HG03060 (cell line): ENCODE measurements at regions not wholly inside any gene's neighbourhood (a gene's known extent, or its start where the extent isn't known, plus 50 kb on each side); places are given as distances from the start of the nearest gene placed in this dataset.

ENCODE experiments used
- ATAC-seq: cut with Tn5 transposase; IDR thresholded peaks from one replicate; pipeline ENCODE4 v1.9.1; 2021; ENCODE audit warnings: low read depth, moderate number of reproducible peaks; ENCODE audit not compliant: unreplicated experiment

- no peak for ATAC-seq
These were observed 1083.4 kb upstream of the C9orf72 start for GRCh38 chr9:28656727-28657126.

GRCh38 chr9:28661853-28662252 lies 1088.6 kb upstream of the C9orf72 start:
- no peak for ATAC-seq

GRCh38 chr9:28662675-28663074 lies 1089.4 kb upstream of the C9orf72 start:
- no peak for ATAC-seq

GRCh38 chr9:28668158-28668557 lies 1094.9 kb upstream of the C9orf72 start:
- ATAC-seq, result no peak

GRCh38 chr9:28671000-28671399 lies 1097.7 kb upstream of the C9orf72 start:
- ATAC-seq, result no peak

- ATAC-seq, result no peak
These were observed 1104.8 kb upstream of the C9orf72 start for GRCh38 chr9:28678097-28678496.

DNA sequence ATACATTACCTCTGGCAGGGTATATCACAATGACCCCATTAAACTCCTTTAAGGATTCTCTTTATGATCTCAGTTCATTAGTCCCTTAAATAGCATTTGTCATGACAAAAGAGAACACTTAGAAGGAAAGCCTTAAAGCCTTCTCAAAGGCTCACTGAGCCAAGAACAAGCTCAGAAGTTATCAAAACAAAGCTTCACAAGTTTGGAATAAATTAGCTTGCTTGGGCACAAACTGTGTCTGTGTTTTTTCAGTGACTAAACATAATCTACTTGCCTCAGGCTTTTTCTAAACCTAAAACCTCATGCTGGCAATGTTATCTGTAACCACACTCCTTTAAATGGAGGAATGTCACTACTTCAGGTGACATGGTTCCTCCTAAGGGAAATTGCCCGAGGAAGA lies 1114.9 kb upstream of the C9orf72 start:
- no peak for ATAC-seq

DNA sequence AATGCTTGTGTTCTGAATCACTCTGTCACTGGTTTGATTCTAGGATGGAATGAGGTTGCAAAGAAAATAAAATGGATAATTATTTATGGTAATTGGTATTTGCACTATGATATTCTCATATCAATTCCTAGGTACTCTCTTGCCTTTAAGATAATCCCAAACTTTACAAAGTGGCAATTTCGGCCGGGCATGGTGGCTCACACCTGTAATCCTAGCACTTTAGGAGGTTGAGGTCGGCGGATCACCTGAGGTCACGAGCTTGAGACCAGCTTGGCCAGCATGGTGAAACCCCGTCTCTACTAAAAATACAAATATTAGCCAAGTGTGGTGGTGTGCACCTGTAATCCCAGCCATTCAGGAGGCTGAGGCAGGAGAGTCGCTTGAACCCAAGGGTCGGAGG lies 1118.7 kb upstream of the C9orf72 start:
- no peak for ATAC-seq

DNA sequence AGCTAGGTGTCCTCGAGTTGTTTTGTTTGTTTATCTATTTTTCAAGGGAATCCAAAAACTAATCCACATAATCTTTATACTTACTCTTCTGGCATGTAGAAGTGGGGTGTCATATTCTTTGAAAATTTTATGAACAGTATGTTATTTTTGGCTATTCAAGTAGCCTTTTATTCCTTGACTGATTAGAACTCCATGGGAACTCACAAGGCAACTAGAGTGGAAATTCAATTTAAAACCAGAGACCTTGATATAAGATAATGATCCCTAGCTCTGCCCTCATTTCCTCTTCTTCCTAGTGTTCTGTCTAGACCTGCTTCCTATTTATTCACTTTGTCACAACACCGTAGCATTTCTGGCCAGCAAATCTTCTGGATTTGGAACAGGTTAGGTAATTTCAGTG lies 1123.7 kb upstream of the C9orf72 start:
- no peak for ATAC-seq

- ATAC-seq, result no peak
These were observed 1126.4 kb upstream of the C9orf72 start for GRCh38 chr9:28699632-28700031.

- ATAC-seq, result no peak
These were observed 1134.3 kb upstream of the C9orf72 start for GRCh38 chr9:28707616-28708015.

DNA sequence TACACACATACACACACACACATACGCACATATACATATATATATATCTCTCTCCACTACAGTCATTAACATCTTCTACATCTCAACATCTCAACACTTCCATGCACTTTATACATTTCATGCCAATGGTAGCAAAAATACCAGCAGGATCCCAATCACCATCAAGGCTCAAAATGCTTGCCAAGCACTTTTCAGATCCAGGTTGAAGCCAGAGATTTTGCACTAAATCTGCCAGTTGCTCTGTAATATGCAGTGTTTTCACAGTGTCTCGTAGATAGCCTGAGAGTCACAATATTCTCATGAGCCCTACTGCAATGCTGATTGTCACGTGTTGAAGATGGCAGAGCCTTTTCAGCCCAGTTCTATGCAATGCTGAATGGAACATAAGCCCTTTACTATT lies 1140.9 kb upstream of the C9orf72 start:
- ATAC-seq, result no peak

DNA sequence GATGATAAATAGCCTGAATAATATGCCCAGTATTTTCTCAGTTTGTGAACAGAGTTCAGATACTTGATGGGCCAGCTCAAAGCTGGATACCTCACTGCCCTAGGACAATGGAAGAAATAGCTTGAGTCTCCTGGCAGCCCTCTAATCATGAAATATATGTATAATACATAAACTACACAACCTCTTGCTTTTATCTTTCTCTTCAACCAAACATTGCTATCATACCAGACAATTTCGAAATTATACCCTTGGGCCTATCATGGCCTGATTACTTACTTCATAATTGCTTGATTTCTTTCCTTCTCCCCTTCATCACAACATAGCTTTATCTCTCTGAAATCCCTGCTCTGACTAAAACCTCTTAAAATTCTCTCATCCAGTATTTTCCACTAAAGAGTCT lies 1144.9 kb upstream of the C9orf72 start:
- no peak for ATAC-seq

GRCh38 chr9:28720746-28721145 lies 1147.5 kb upstream of the C9orf72 start:
- ATAC-seq, result no peak

DNA sequence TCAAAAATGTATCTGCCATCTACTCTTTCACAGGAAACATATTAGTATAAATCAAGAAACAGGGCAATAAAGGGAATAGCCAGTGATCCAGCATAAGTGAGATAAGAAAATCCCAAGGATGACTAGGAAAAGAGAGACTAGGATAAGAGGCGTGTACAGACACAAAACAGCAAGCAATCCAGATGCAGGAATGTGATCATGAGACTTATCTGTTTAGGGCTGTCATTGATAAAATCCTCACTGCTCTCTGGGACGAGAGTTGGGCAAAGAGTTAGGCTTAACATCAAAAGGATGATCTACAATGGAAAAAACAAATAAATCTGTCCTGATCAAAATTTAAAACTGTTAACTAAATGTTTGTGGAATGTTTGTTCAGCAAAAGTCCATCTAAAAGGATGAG lies 1156.8 kb upstream of the C9orf72 start:
- ATAC-seq, result no peak

- no peak for ATAC-seq
These were observed 1162.6 kb upstream of the C9orf72 start for GRCh38 chr9:28735738-28736342.

DNA sequence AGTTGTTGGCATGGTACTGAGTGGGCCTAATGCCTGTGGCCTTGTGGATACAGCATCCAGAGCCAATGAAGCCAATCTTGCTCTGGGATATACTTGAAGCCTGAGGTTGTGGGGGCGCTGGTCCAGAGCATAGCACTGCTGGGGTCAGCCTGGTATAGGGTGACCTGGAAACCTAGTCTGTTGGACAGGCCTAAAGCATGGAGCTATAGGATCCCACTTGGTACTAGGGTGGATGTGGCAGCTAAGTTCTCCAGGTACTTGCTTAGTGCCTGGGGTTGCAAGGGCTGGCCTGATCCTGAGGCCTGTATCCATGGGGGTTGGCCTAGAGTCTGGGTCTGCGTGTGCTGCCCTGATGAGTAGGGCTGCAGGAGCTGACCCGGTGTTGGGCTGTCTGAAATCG lies 1168.2 kb upstream of the C9orf72 start:
- ATAC-seq, result no peak

DNA sequence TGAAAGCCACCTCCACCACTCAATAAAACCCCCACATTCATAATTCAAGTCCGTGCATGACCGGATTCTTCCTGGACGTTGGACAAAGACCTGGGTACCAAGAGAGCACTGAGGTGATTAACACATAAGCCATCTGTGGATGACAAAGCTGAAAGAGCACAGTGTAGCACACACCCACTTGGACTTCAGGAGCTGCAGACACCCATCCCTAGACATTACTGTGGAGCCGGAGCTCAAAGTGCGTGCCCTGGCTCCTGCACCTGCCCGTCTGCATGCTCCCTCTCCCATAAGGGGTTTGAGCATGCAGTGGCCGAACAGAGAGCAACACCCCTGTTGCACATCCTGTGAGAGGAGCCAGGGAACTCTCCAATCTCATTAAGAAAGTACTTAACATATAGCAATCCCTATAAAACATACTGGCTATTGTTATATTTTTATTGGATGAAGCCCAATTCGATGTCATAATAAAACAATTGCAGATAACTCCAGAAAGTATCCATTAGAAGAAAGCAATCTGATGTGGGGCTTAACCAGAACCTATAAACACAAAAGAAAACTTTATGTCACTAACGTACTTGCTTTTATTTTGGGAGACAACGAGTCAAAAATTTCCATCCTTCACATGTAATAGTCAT lies 1174.2 kb upstream of the C9orf72 start:
- no peak for ATAC-seq

DNA sequence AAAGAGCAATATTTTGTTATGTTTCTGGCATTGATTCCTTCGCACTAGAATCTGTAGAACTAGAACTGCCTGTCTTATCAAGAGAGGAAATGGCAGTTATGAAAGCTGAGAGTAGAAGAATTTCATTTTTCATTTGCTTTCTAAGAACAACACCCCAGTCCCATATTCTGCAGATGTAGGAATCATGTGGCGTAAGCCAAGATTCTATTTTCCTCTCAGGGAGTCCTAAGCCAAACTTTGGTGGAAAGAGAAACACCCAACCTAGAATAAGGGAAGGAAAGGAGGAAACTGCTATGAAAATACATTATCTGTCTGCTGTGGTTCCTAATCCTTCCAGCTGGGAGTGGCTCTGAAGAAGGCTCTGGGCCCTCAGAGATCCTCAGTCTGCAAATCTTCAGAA lies 1176.9 kb upstream of the C9orf72 start:
- no peak for ATAC-seq

DNA sequence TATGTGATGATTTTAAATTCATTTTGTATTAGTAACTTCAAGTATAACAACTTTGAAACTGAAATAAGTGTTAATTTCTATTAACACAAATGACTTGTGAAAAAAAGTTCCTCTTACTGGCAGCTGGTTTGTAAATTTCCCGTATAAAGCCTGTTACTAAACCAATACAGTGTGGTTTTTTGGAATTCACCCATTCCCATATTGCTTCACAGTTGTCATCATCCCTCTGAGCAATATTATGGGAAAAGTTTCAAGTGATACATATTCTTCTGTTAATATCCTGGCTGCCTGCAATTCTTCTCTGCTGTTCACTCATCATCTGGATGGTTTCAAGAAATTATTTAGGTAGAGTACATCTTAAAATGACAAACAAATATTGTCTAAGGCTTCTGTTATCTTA lies 1185.1 kb upstream of the C9orf72 start:
- ATAC-seq, result no peak

- no peak for ATAC-seq
These were observed 1185.7 kb upstream of the C9orf72 start for GRCh38 chr9:28758971-28759370.

GRCh38 chr9:28762167-28762566 lies 1188.9 kb upstream of the C9orf72 start:
- ATAC-seq, result no peak

DNA sequence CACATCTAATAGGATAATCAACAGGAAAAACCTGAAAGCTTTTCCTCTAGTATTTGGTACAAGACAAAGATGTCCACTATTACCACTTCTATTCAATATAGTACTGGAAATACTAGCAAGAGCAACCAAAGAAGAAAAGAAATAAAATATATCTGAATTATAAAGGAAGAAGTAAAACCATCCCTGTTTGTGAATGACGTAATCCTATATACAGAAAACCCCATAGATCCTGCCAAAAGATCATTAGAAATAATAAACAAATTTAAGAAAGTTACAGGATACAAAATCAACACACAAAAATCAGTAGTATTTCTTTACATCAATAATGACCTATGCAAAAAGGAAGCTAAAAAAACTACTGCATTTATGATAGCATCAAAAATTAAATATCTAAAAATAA lies 1191.3 kb upstream of the C9orf72 start:
- ATAC-seq, result no peak
